Peyer's patch (tissue), 4 donors: ENCODE measurements at regions not wholly inside any gene's neighbourhood (a gene's known extent, or its start where the extent isn't known, plus 50 kb on each side); places are given as distances from the start of the nearest gene placed in this dataset.

Experiments
- DNase-seq, 3 donors: peaks; one replicate each; pipeline ENCODE4 v3.0.0-alpha.2; 2017 to 2019
- H3K27ac ChIP-seq, 4 donors: fragments of 200-600 bp; sonication (generic); one replicate each; pipeline ENCODE4 v1.5.1; 2016 to 2019
- H3K27me3 ChIP-seq, 2 donors: fragments of 200-600 bp; sonication (generic); one replicate each; pipeline ENCODE4 v1.5.1; 2019
- H3K36me3 ChIP-seq, 3 donors: fragments of 200-600 bp; sonication (generic); one replicate each; pipeline ENCODE4 v1.5.1; 2016 to 2019
- H3K4me1 ChIP-seq, 4 donors: fragments of 200-600 bp; sonication (generic); one replicate each; pipeline ENCODE4 v1.5.1; 2016 to 2019
- H3K4me3 ChIP-seq, 4 donors: fragments of 200-600 bp; sonication (generic); 1 replicate in 3 of 4; 2 replicates in 1 of 4; pipeline ENCODE4 v1.5.1; 2016 to 2019; ENCODE audit warnings: mild to moderate bottlenecking in 1 of 4
- H3K9me3 ChIP-seq, 4 donors: fragments of 200-600 bp; sonication (generic); one replicate each; pipeline ENCODE4 v1.5.1; 2016 to 2019; ENCODE audit warnings: mild to moderate bottlenecking in 1 of 4
- CTCF ChIP-seq, 6 experiments: fragments of 450-650 bp in 4 of 6; fragments of 200-600 bp in 2 of 6; sonication (generic) in 1 of 6; IDR thresholded peaks; one replicate each; pipeline ENCODE4 v1.5.1; 2017 to 2019; ENCODE audit warnings: antibody characterized with exemption in 6 of 6, mild to moderate bottlenecking in 3 of 6, moderate library complexity in 1 of 6
- POLR2A ChIP-seq, 2 donors: fragments of 450-650 bp; IDR thresholded peaks; one replicate each; pipeline ENCODE4 v1.5.1; 2017; ENCODE audit warnings: antibody characterized with exemption in 2 of 2, mild to moderate bottlenecking in 2 of 2, moderate library complexity in 2 of 2

- TF ChIP-seq CTCF (IDR thresholded peaks at IDR 0.05), result no peak
- TF ChIP-seq POLR2A (IDR thresholded peaks at IDR 0.05), result no peak
- no peak overlapping the region for H3K27ac ChIP-seq
- no peaks in the 10 kb centered on the region for H3K4me1 ChIP-seq
- no peaks in the 10 kb centered on the region for H3K36me3 ChIP-seq
- no peak overlapping the region for H3K4me3 ChIP-seq
- no peak for DNase-seq
- no peaks in the 10 kb centered on the region for H3K27me3 ChIP-seq
- H3K9me3 ChIP-seq, result no peaks in the 10 kb centered on the region
These were observed 96.0 kb downstream of the GTPBP8 start for GRCh38 chr3:113086560-113087461.

GRCh38 chr3:113088616-113089015 lies 97.8 kb downstream of the GTPBP8 start:
- no peaks in the 10 kb centered on the region for H3K9me3 ChIP-seq
- H3K36me3 ChIP-seq, result no peaks in the 10 kb centered on the region
- no peaks in the 10 kb centered on the region for H3K4me1 ChIP-seq
- no peak overlapping the region for H3K4me3 ChIP-seq
- H3K27ac ChIP-seq, result no peak overlapping the region
- no peaks in the 10 kb centered on the region for H3K27me3 ChIP-seq
- DNase-seq, result no peak
- TF ChIP-seq POLR2A (IDR thresholded peaks at IDR 0.05), result no peak
- no peak for TF ChIP-seq CTCF (IDR thresholded peaks at IDR 0.05)

- no peak overlapping the region for H3K4me3 ChIP-seq
- H3K4me1 ChIP-seq, result no peaks in the 10 kb centered on the region
- H3K9me3 ChIP-seq, result no peaks in the 10 kb centered on the region
- H3K27me3 ChIP-seq, result no peaks in the 10 kb centered on the region
- TF ChIP-seq CTCF (IDR thresholded peaks at IDR 0.05), result no peak
- no peak for TF ChIP-seq POLR2A (IDR thresholded peaks at IDR 0.05)
- DNase-seq, result no peak
- H3K36me3 ChIP-seq, result no peaks in the 10 kb centered on the region
- H3K27ac ChIP-seq, result no peak overlapping the region
These were observed 100.6 kb downstream of the GTPBP8 start for GRCh38 chr3:113091417-113091816.

GRCh38 chr3:113092746-113093145 lies 102.0 kb downstream of the GTPBP8 start:
- Histone ChIP-seq H3K4me1 (no peaks in the 10 kb centered on the region), H3K27me3 (no peaks in the 10 kb centered on the region), H3K36me3 (no peaks in the 10 kb centered on the region), H3K4me3 (no peak overlapping the region), H3K9me3 (no peaks in the 10 kb centered on the region), H3K27ac (no peak overlapping the region)
- DNase-seq, result no peak
- TF ChIP-seq POLR2A (IDR thresholded peaks at IDR 0.05) (no peak), CTCF (IDR thresholded peaks at IDR 0.05) (no peak)

- Histone ChIP-seq H3K36me3 (no peaks in the 10 kb centered on the region), H3K27ac (no peak overlapping the region), H3K4me3 (no peak overlapping the region), H3K9me3 (no peaks in the 10 kb centered on the region), H3K4me1 (no peaks in the 10 kb centered on the region), H3K27me3 (no peaks in the 10 kb centered on the region)
- no peak for TF ChIP-seq CTCF (IDR thresholded peaks at IDR 0.05)
- TF ChIP-seq POLR2A (IDR thresholded peaks at IDR 0.05), result no peak
- DNase-seq, result no peak
These were observed 103.8 kb downstream of the GTPBP8 start for GRCh38 chr3:113094337-113095221.
